Endothelial cell of umbilical vein (primary cell): ENCODE measurements at regions not wholly inside any gene's neighbourhood (a gene's known extent, or its start where the extent isn't known, plus 50 kb on each side); places are given as distances from the start of the nearest gene placed in this dataset.

Experiments used
- BruUV-seq: library from RNA; stranded (reverse); fragments of 400-500 nt; replicated peaks from 2 replicates; lab custom pipeline; 2021; lab: Mats Ljungman, UMichigan
- CTCF ChIA-PET: fragments of 300-600, 350-600 bp; sonication (Branson Sonifier 250); formaldehyde crosslinking; loops from one replicate; lab custom pipeline; 2021; ENCODE audit warnings: antibody characterized with exemption, inconsistent platforms; lab: Charles Lee
- POLR2A ChIA-PET: fragments of 300-600, 350-600 bp; sonication (Branson Sonifier 250); formaldehyde crosslinking; loops from one replicate; lab custom pipeline; 2021; ENCODE audit warnings: antibody characterized with exemption, inconsistent platforms; lab: Charles Lee
- DNase-seq: peaks from one replicate; pipeline ENCODE4 v3.0.0-alpha.2; 2011; ENCODE audit warnings: low read depth, low spot score
- FAIRE-seq: peaks from 2 replicates; lab custom pipeline; 2011; peaks lifted over from hg19 to GRCh38; lab: Jason Lieb, UNC
- H2AFZ ChIP-seq: 2 replicates; pipeline ENCODE4 v1.6.0; 2012; ENCODE audit warnings: low read depth, low read length, control low read depth, inconsistent platforms
- H3K27ac ChIP-seq: 2 replicates; pipeline ENCODE4 v1.5.1; 2011; ENCODE audit warnings: low read depth, mild to moderate bottlenecking, control low read depth, low read length, moderate library complexity; ENCODE audit not compliant: insufficient read depth
- H3K27me3 ChIP-seq, 2 experiments: 2 replicates each; pipeline versions ENCODE4 v1.6.0 to v1.6.1; 2011; ENCODE audit warnings: low read length in 2 of 2, mixed read lengths in 1 of 2; ENCODE audit not compliant: control insufficient read depth in 2 of 2, insufficient read depth in 2 of 2
- H3K36me3 ChIP-seq, 2 experiments: 2 replicates in 1 of 2; 3 replicates in 1 of 2; pipeline ENCODE4 v1.5.1; 2011; ENCODE audit warnings: low read length in 2 of 2, mild to moderate bottlenecking in 1 of 2, moderate library complexity in 1 of 2; ENCODE audit not compliant: control insufficient read depth in 2 of 2, insufficient read depth in 2 of 2; ENCODE audit errors: extremely low read depth in 1 of 2
- H3K4me1 ChIP-seq: 3 replicates; pipeline ENCODE4 v1.5.1; 2011; ENCODE audit warnings: mild to moderate bottlenecking, low read length; ENCODE audit not compliant: control insufficient read depth, insufficient read depth; ENCODE audit errors: extremely low read depth
- H3K4me2 ChIP-seq: 2 replicates; pipeline ENCODE4 v1.6.1; 2011; ENCODE audit warnings: low read length, control low read depth, mixed read lengths; ENCODE audit not compliant: insufficient read depth
- H3K4me3 ChIP-seq, 3 experiments: fragments of 200-600 bp in 1 of 3; sonication (generic), shearing (Covaris generic) in 1 of 3; replicated peaks in 1 of 3; 2 replicates each; pipeline ENCODE4 v1.5.1; 2011 to 2016; ENCODE audit warnings: control low read depth in 3 of 3, low read length in 3 of 3, mild to moderate bottlenecking in 2 of 3, inconsistent platforms in 1 of 3, low read depth in 1 of 3, moderate library complexity in 1 of 3; ENCODE audit not compliant: insufficient read depth in 1 of 3
- H3K79me2 ChIP-seq: 2 replicates; pipeline ENCODE4 v1.6.0; 2012; ENCODE audit warnings: low read length, inconsistent platforms; ENCODE audit not compliant: control insufficient read depth, insufficient read depth
- H3K9ac ChIP-seq: replicated peaks from 2 replicates; pipeline ENCODE3; 2011; ENCODE audit warnings: low read length, control low read depth; ENCODE audit not compliant: insufficient read depth; ENCODE audit errors: extremely low read depth
- H3K9me1 ChIP-seq: replicated peaks from 3 replicates; pipeline ENCODE4 v1.6.0; 2011; ENCODE audit warnings: mild to moderate bottlenecking, low read length; ENCODE audit not compliant: control insufficient read depth, insufficient read depth; ENCODE audit errors: extremely low read depth
- H3K9me3 ChIP-seq: replicated peaks from 2 replicates; pipeline ENCODE4 v1.5.1; 2012; ENCODE audit warnings: low read length, inconsistent platforms; ENCODE audit not compliant: control insufficient read depth, insufficient read depth
- H4K20me1 ChIP-seq: replicated peaks from 2 replicates; pipeline ENCODE3; 2011; ENCODE audit warnings: mild to moderate bottlenecking, low read length; ENCODE audit not compliant: control insufficient read depth, insufficient read depth; ENCODE audit errors: extremely low read depth
- CTCF ChIP-seq, 2 donors: IDR thresholded peaks; 1 replicate in 1 of 2; 2 replicates in 1 of 2; pipeline ENCODE4 v1.5.1; 2011; ENCODE audit warnings: low read length in 2 of 2, mild to moderate bottlenecking in 2 of 2, moderate library complexity in 2 of 2, control low read depth in 1 of 2, inconsistent platforms in 1 of 2, low read depth in 1 of 2; ENCODE audit not compliant: insufficient read depth in 1 of 2; ENCODE audit errors: extremely low read depth in 1 of 2
- EZH2 ChIP-seq: IDR thresholded peaks from 2 replicates; pipeline ENCODE4 v1.6.1; 2012; ENCODE audit warnings: borderline replicate concordance, low read depth, mild to moderate bottlenecking, moderate library complexity, low read length, inconsistent platforms; ENCODE audit not compliant: severe bottlenecking
- FOS ChIP-seq: IDR thresholded peaks from 2 replicates; pipeline ENCODE4 v1.6.1; 2011; ENCODE audit warnings: mild to moderate bottlenecking, low read length, moderate library complexity, borderline replicate concordance; ENCODE audit not compliant: insufficient read depth
- GATA2 ChIP-seq: IDR thresholded peaks from 2 replicates; pipeline ENCODE4 v1.7.0; 2011; ENCODE audit warnings: low read depth, mild to moderate bottlenecking, moderate library complexity, mixed read lengths, low read length; ENCODE audit not compliant: insufficient read length, insufficient read depth
- JUN ChIP-seq: IDR thresholded peaks from 2 replicates; pipeline ENCODE4 v1.6.1; 2011; ENCODE audit warnings: borderline replicate concordance, low read depth; ENCODE audit not compliant: insufficient read length, insufficient read depth
- MAX ChIP-seq: IDR thresholded peaks from 2 replicates; pipeline ENCODE4 v1.6.1; 2011; ENCODE audit not compliant: insufficient read depth, insufficient read length
- MYC ChIP-seq: IDR thresholded peaks from one replicate; pipeline ENCODE4 v1.6.1; 2011; ENCODE audit warnings: mild to moderate bottlenecking, low read depth, low read length
- POLR2A ChIP-seq: IDR thresholded peaks from 2 replicates; pipeline ENCODE4 v1.6.1; 2012; ENCODE audit warnings: low read depth, mild to moderate bottlenecking, control low read depth, low read length
- POLR2AphosphoS5 ChIP-seq: IDR thresholded peaks from 2 replicates; pipeline ENCODE4 v1.6.1; 2012; ENCODE audit warnings: low read depth, mild to moderate bottlenecking, control low read depth, low read length, moderate library complexity; ENCODE audit not compliant: insufficient read depth
- dilution Hi-C: fragments of 300-500 bp; cut with MboI; formaldehyde crosslinking; loops from one replicate; pipeline ENCODE4 v1.15.0; 2019; ENCODE audit warnings: low sequenced_read_pairs; ENCODE audit not compliant: extremely low pct_ligation_motif_present
- intact Hi-C: fragments of 100-400 bp; cut with micrococcal nuclease; formaldehyde crosslinking; loops from one replicate; pipeline ENCODE4 v1.10.0; 2022
- microRNA counts: library from miRNA; unstranded; fragments of <30 nt; microRNA quantifications from one replicate; lab custom pipeline; 2016
- microRNA-seq: library from miRNA; unstranded; fragments of <30 nt; microRNA quantifications from one replicate; pipeline ENCODE4 v1.2.0, GENCODE V29; 2021; ENCODE audit warnings: borderline number of aligned reads, borderline replicate concordance

GRCh38 chr1:97976801-97977200 is 56.0 kb upstream of the DPYD start:
- H3K9ac ChIP-seq, result no peak overlapping the region
- no TSS peak for BruUV-seq
- H3K4me2 ChIP-seq, result no peak overlapping the region
- DNase-seq (no peak), FAIRE-seq (no peak)
- H3K9me1 ChIP-seq, result no peaks in the 10 kb centered on the region
- H3K27ac ChIP-seq, result no peak overlapping the region
- no peaks in the 10 kb centered on the region for H3K27me3 ChIP-seq
- no peaks in the 10 kb centered on the region for H3K9me3 ChIP-seq
- no peaks in the 10 kb centered on the region for H3K4me1 ChIP-seq
- TF ChIP-seq MYC (no peak), CTCF (IDR thresholded peaks at IDR 0.05; ENCODE audit: extremely low read depth in 1 of 2, insufficient read depth in 1 of 2, low read depth in 1 of 2, low read length in 2 of 2) (no peak), GATA2 (no peak), FOS (no peak), MAX (no peak), POLR2AphosphoS5 (no peak), JUN (no peak), POLR2A (no peak), EZH2 (no peak)
- CTCF ChIA-PET, result interaction anchor here (0.9 to 2.0 kb wide), 4 partner anchors 8 to 23 kb away, joined by 4 to 8 read pairs (median 6); no protein-coding TSS in a partner anchor
- H3K4me3 ChIP-seq, result no peak overlapping the region
- no peaks in the 10 kb centered on the region for H4K20me1 ChIP-seq
- no peak overlapping the region for H2AFZ ChIP-seq
- intact Hi-C loops (no loop called here), dilution Hi-C loops (no loop called here)
- H3K79me2 ChIP-seq, result no peaks in the 10 kb centered on the region
- H3K36me3 ChIP-seq, result no peaks in the 10 kb centered on the region
- POLR2A ChIA-PET, result no interaction called here

MicroRNAs in the stretch of these regions (microRNA counts, 767-probe panel; counts per million panel counts)
- 723 counts per million, percentile 96 among the panel's probes with 10 or more counts for microRNA hsa-miR-137 (lab: Ali Mortazavi, UCI)
- 723 counts per million, percentile 96 among the panel's probes with 10 or more counts for microRNA hsa-miR-2682-5p (lab: Ali Mortazavi, UCI)

Small RNA genes in the stretch of these regions (microRNA-seq; reads per million reads assigned to microRNA genes)
- 6.9 reads per million, percentile 18 among the genes with 10 or more reads in this experiment for gene MIR2682
